Kidney (tissue), 13 donors: ENCODE measurements at regions not wholly inside any gene's neighbourhood (a gene's known extent, or its start where the extent isn't known, plus 50 kb on each side); places are given as distances from the start of the nearest gene placed in this dataset.

Experiments
- DNase-seq, 5 donors: peaks; one replicate each; pipeline ENCODE4 v3.0.0-alpha.2; 2013 to 2020
- FAIRE-seq: peaks from 2 replicates; lab custom pipeline; 2012; peaks lifted over from hg19 to GRCh38; lab: Jason Lieb, UNC
- H3K27ac ChIP-seq, 2 donors: one replicate each; pipeline ENCODE4 v1.7.0; 2013; ENCODE audit warnings: low read depth in 2 of 2, low read length in 2 of 2, inconsistent platforms in 1 of 2
- H3K27me3 ChIP-seq: one replicate; pipeline ENCODE4 v1.7.1; 2013; ENCODE audit warnings: low read length, inconsistent platforms; ENCODE audit not compliant: control insufficient read depth, insufficient read depth
- H3K36me3 ChIP-seq, 3 donors: one replicate each; pipeline versions ENCODE4 v1.7.0 to v1.7.1; 2013; ENCODE audit warnings: low read length in 3 of 3, control low read depth in 1 of 3, inconsistent platforms in 1 of 3; ENCODE audit not compliant: insufficient read depth in 3 of 3, control insufficient read depth in 2 of 3
- H3K4me1 ChIP-seq, 3 donors: one replicate each; pipeline versions ENCODE4 v1.7.0 to v1.7.1; 2013; ENCODE audit warnings: low read length in 3 of 3, inconsistent platforms in 1 of 3, low read depth in 1 of 3; ENCODE audit not compliant: control insufficient read depth in 2 of 3, insufficient read depth in 2 of 3
- H3K4me3 ChIP-seq, 3 donors: one replicate each; pipeline versions ENCODE4 v1.7.0 to v1.8.1; 2013; ENCODE audit warnings: low read length in 3 of 3, control low read depth in 1 of 3, inconsistent platforms in 1 of 3
- H3K9ac ChIP-seq, 3 donors: one replicate each; pipeline versions ENCODE4 v1.7.0 to v1.7.1; 2013; ENCODE audit warnings: low read length in 3 of 3, control low read depth in 1 of 3, inconsistent platforms in 1 of 3
- H3K9me3 ChIP-seq, 3 donors: one replicate each; pipeline versions ENCODE4 v1.7.0 to v1.7.1; 2013; ENCODE audit warnings: low read length in 3 of 3, control low read depth in 1 of 3, inconsistent platforms in 1 of 3; ENCODE audit not compliant: control insufficient read depth in 2 of 3, insufficient read depth in 1 of 3
- CTCF ChIP-seq: IDR thresholded peaks from 3 replicates; pipeline ENCODE4 v1.5.1; 2012; ENCODE audit warnings: mild to moderate bottlenecking, moderate library complexity, borderline replicate concordance; ENCODE audit not compliant: insufficient read depth; ENCODE audit errors: extremely low read depth
- intact Hi-C: fragments of 100-400 bp; cut with DNase I; formaldehyde crosslinking; loops from one replicate; pipeline ENCODE4 v1.11.1; 2022
- donor health status: control.
- donor health status: control.
- donor health status: control.
- donor health status: control.
- donor health status: control.
- donor health status: DM: yes; HTN: yes; CAD: no.
- donor health status: Normal renal cell carcinoma (clear cell type).

GRCh38 chr7:136166521-136166920 lies 189.4 kb upstream of the MTPN start:
- Histone ChIP-seq H3K27me3 (no peaks in the 10 kb centered on the region), H3K4me3 (no peak overlapping the region), H3K9ac (no peak overlapping the region), H3K27ac (no peak overlapping the region), H3K9me3 (no peaks in the 10 kb centered on the region), H3K4me1 (no peaks in the 10 kb centered on the region), H3K36me3 (no peaks in the 10 kb centered on the region)
- intact Hi-C loops = no loop called here
- no peak for TF ChIP-seq CTCF
- DNase-seq (no peak), FAIRE-seq (no peak)

- intact Hi-C loops = no loop called here
- H3K9ac ChIP-seq = no peak overlapping the region
- no peaks in the 10 kb centered on the region for H3K27me3 ChIP-seq
- no peaks in the 10 kb centered on the region for H3K9me3 ChIP-seq
- FAIRE-seq (no peak), DNase-seq (no peak)
- H3K4me1 ChIP-seq = no peaks in the 10 kb centered on the region
- no peaks in the 10 kb centered on the region for H3K36me3 ChIP-seq
- TF ChIP-seq CTCF = no peak
- H3K4me3 ChIP-seq = no peak overlapping the region
- no peak overlapping the region for H3K27ac ChIP-seq
Measured at GRCh38 chr7:136163340-136163801, 186.2 kb upstream of the MTPN start.

- H3K27ac ChIP-seq = no peak overlapping the region
- H3K9ac ChIP-seq = no peak overlapping the region
- intact Hi-C loops = no loop called here
- no peak overlapping the region for H3K4me3 ChIP-seq
- H3K4me1 ChIP-seq = no peaks in the 10 kb centered on the region
- TF ChIP-seq CTCF = no peak
- no peaks in the 10 kb centered on the region for H3K36me3 ChIP-seq
- FAIRE-seq (no peak), DNase-seq (no peak)
- no peaks in the 10 kb centered on the region for H3K9me3 ChIP-seq
- no peaks in the 10 kb centered on the region for H3K27me3 ChIP-seq
Measured at GRCh38 chr7:136150311-136150710, 173.2 kb upstream of the MTPN start.

GRCh38 chr7:136148920-136149319 lies 171.8 kb upstream of the MTPN start:
- H3K4me1 ChIP-seq = no peaks in the 10 kb centered on the region
- H3K27me3 ChIP-seq = no peaks in the 10 kb centered on the region
- intact Hi-C loops = no loop called here
- H3K9me3 ChIP-seq = no peaks in the 10 kb centered on the region
- DNase-seq (no peak), FAIRE-seq (no peak)
- H3K27ac ChIP-seq = no peak overlapping the region
- H3K36me3 ChIP-seq = no peaks in the 10 kb centered on the region
- no peak overlapping the region for H3K4me3 ChIP-seq
- no peak for TF ChIP-seq CTCF
- no peak overlapping the region for H3K9ac ChIP-seq
